GM12878 (cell line): ENCODE measurements at regions not wholly inside any gene's neighbourhood (a gene's known extent, or its start where the extent isn't known, plus 50 kb on each side); places are given as distances from the start of the nearest gene placed in this dataset.

Experiments used
- CTCF ChIP-seq, 3 experiments: IDR thresholded peaks in 2 of 3; conservative IDR thresholded peaks in 1 of 3; 2 replicates each; pipeline ENCODE4 v1.5.1; 2011; ENCODE audit warnings: low read depth in 3 of 3, low read length in 3 of 3, mild to moderate bottlenecking in 3 of 3, control low read depth in 2 of 3, moderate library complexity in 2 of 3, inconsistent platforms in 1 of 3, mixed read lengths in 1 of 3; ENCODE audit not compliant: control insufficient read depth in 2 of 3, insufficient read depth in 1 of 3; ENCODE audit errors: extremely low read depth in 1 of 3
- E2F4 ChIP-seq: IDR thresholded peaks from 2 replicates; pipeline ENCODE4 v1.6.1; 2012; ENCODE audit warnings: low read depth, low read length, improper control_type of control experiment
- ELK1 ChIP-seq: IDR thresholded peaks from 2 replicates; pipeline ENCODE4 v1.6.1; 2012; ENCODE audit warnings: low read depth, low read length, improper control_type of control experiment
- NFYB ChIP-seq: IDR thresholded peaks from 2 replicates; pipeline ENCODE4 v1.6.1; 2011; ENCODE audit warnings: low read depth, mild to moderate bottlenecking, low read length, improper control_type of control experiment, moderate library complexity; ENCODE audit not compliant: insufficient read depth
- ZNF24 ChIP-seq: fragments of 450-650 bp; IDR thresholded peaks from 2 replicates; pipeline ENCODE4 v1.6.1; 2017; ENCODE audit warnings: antibody characterized with exemption, mild to moderate bottlenecking
- TF ChIP-seq, protein P1 (sequence below): IDR thresholded peaks from 2 replicates; pipeline ENCODE4 v1.6.1; 2011; ENCODE audit warnings: borderline replicate concordance, low read depth, mild to moderate bottlenecking, moderate library complexity, mixed read lengths, low read length; ENCODE audit not compliant: insufficient read depth; ENCODE audit errors: extremely low read length

GRCh38 chr6:144536079-144536478 lies 250.9 kb downstream of the UTRN start:
- TF ChIP-seq, protein P1, sequence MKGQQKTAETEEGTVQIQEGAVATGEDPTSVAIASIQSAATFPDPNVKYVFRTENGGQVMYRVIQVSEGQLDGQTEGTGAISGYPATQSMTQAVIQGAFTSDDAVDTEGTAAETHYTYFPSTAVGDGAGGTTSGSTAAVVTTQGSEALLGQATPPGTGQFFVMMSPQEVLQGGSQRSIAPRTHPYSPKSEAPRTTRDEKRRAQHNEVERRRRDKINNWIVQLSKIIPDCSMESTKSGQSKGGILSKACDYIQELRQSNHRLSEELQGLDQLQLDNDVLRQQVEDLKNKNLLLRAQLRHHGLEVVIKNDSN: no peak
- TF ChIP-seq NFYB (no peak), CTCF (IDR thresholded peaks at IDR 0.05 in 2 of 3, conservative IDR thresholded peaks at IDR 0.05 in 1 of 3; ENCODE audit: control insufficient read depth in 2 of 3, extremely low read depth in 1 of 3, insufficient read depth in 1 of 3, low read depth in 3 of 3, low read length in 3 of 3) (no peak), ZNF24 (no peak), E2F4 (no peak), ELK1 (no peak)
